ENCODE measurements at regions not wholly inside any gene's neighbourhood (a gene's known extent, or its start where the extent isn't known, plus 50 kb on each side); places are given as distances from the start of the nearest gene placed in this dataset.

DNA sequence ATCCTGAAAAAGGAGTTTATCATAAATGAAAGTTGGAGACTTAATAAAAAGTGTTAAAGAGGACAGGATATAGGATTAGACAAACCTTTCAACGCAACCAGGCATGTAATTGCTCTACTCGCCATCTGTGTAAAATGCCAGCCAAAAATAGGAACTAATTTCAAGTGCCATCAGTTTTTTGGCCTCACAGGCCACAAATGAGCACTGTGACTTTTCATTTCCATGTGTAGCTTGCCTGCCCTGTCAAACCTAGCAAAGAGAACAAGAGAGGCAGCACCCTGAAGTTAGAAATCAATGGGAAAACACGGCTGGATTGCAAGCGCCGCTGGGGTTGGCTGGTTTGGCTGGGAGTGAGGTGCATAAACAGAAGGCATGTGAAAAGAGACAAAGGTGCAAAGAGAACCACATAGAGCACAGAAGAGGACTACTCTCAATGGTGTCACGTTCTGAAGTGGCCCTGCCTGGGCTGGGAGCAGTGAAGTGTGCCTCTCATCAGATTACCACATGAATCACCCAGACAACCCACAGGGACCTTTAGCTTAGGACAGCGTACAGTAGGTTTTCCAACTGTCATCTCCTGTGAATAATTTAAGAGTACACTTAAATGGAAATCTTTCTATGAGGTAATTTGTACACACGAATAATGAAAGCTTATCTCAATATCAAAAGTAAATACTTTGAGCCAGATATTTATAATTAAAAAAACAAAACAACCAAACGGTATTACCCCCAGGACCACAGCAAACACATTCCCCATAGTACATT is 78.0 kb upstream of the NHSL1 start:
- TF ChIP-seq CTCF (IDR thresholded peaks at IDR 0.05) (no peak), E2F1 (CRISPR knock-in tag; IDR thresholded peaks at IDR 0.05) (no peak)

Data from WTC11 (cell line).